Caco-2 (cell line): ENCODE measurements at regions not wholly inside any gene's neighbourhood (a gene's known extent, or its start where the extent isn't known, plus 50 kb on each side); places are given as distances from the start of the nearest gene placed in this dataset.

Source experiments
- BruUV-seq: library from RNA; stranded (reverse); fragments of 400-500 nt; replicated peaks from 2 replicates; lab custom pipeline; 2021; lab: Mats Ljungman, UMichigan
- CTCF ChIA-PET: fragments of 300-600 bp; sonication (Branson Sonifier 250); formaldehyde crosslinking; loops from one replicate; lab custom pipeline; 2022; ENCODE audit warnings: antibody characterized with exemption; lab: Charles Lee
- POLR2A ChIA-PET: fragments of 300-600 bp; sonication (Branson Sonifier 250); formaldehyde crosslinking; loops from one replicate; lab custom pipeline; 2022; ENCODE audit warnings: antibody characterized with exemption; lab: Charles Lee
- DNase-seq, 2 experiments: peaks; one replicate each; pipeline versions ENCODE4 v3.0.0 to v3.0.0-alpha.2; 2020 to 2022
- H3K27me3 ChIP-seq: replicated peaks from 2 replicates; pipeline ENCODE4 v1.6.0; 2011; ENCODE audit warnings: low read length; ENCODE audit not compliant: control insufficient read depth, insufficient read depth
- H3K36me3 ChIP-seq: 2 replicates; pipeline ENCODE4 v1.5.1; 2011; ENCODE audit warnings: low read length; ENCODE audit not compliant: control insufficient read depth, insufficient read depth
- H3K4me1 ChIP-seq: fragments of 250-450 bp; sonication (Bioruptor Pico); 2 replicates; pipeline ENCODE4 v1.5.1; 2020; ENCODE audit warnings: mild to moderate bottlenecking
- H3K4me3 ChIP-seq: 2 replicates; pipeline ENCODE4 v1.5.1; 2011; ENCODE audit warnings: low read depth, mild to moderate bottlenecking, control low read depth, low read length
- H3K9me3 ChIP-seq: fragments of 250-450 bp; sonication (Bioruptor Pico); 2 replicates; pipeline ENCODE4 v1.5.1; 2020; ENCODE audit warnings: mild to moderate bottlenecking, moderate library complexity
- H3K27ac Mint-ChIP-seq: one replicate; pipeline ENCODE4 v1.8.0; 2022; ENCODE audit warnings: mixed read lengths; ENCODE audit not compliant: unreplicated experiment
- H3K27me3 Mint-ChIP-seq: one replicate; pipeline ENCODE4 v1.8.0; 2022; ENCODE audit warnings: mixed read lengths; ENCODE audit not compliant: insufficient read depth, unreplicated experiment
- H3K36me3 Mint-ChIP-seq: one replicate; pipeline ENCODE4 v1.8.0; 2022; ENCODE audit warnings: mild to moderate bottlenecking, mixed read lengths; ENCODE audit not compliant: insufficient read depth, unreplicated experiment
- H3K4me1 Mint-ChIP-seq: one replicate; pipeline ENCODE4 v1.8.0; 2022; ENCODE audit warnings: low read depth, mixed read lengths; ENCODE audit not compliant: unreplicated experiment
- H3K4me3 Mint-ChIP-seq: one replicate; pipeline ENCODE4 v1.8.0; 2022; ENCODE audit warnings: mild to moderate bottlenecking, moderate library complexity, mixed read lengths; ENCODE audit not compliant: unreplicated experiment
- H3K9me3 Mint-ChIP-seq: one replicate; pipeline ENCODE4 v1.8.0; 2022; ENCODE audit warnings: mixed read lengths; ENCODE audit not compliant: unreplicated experiment
- CTCF ChIP-seq, 2 experiments: fragments of 200-600 bp in 1 of 2; IDR thresholded peaks; 1 replicate in 1 of 2; 2 replicates in 1 of 2; pipeline versions ENCODE4 v1.5.1 to v1.8.0; 2011 to 2022; ENCODE audit warnings: antibody characterized with exemption in 1 of 2, control low read depth in 1 of 2, inconsistent platforms in 1 of 2, low read depth in 1 of 2, low read length in 1 of 2, mild to moderate bottlenecking in 1 of 2, moderate library complexity in 1 of 2; ENCODE audit not compliant: insufficient read depth in 1 of 2, severe bottlenecking in 1 of 2, unreplicated experiment in 1 of 2
- intact Hi-C: fragments of 100-400 bp; cut with micrococcal nuclease; formaldehyde crosslinking; loops from one replicate; pipeline ENCODE4 v1.10.0; 2022; ENCODE audit not compliant: unreplicated experiment

- no peak overlapping the region for H3K4me3 ChIP-seq
- no peak overlapping the region for H3K27ac Mint-ChIP-seq
- no peaks in the 10 kb centered on the region for H3K27me3 Mint-ChIP-seq
- no peaks in the 10 kb centered on the region for H3K4me1 Mint-ChIP-seq
- no peak overlapping the region for H3K4me3 Mint-ChIP-seq
- intact Hi-C loops: no loop called here
- H3K4me1 ChIP-seq: no peaks in the 10 kb centered on the region
- TF ChIP-seq CTCF (IDR thresholded peaks at IDR 0.05; ENCODE audit: insufficient read depth in 1 of 2, low read depth in 1 of 2, low read length in 1 of 2, severe bottlenecking in 1 of 2, unreplicated experiment in 1 of 2): no peak
- no peaks in the 10 kb centered on the region for H3K9me3 Mint-ChIP-seq
- no peaks in the 10 kb centered on the region for H3K9me3 ChIP-seq
- no TSS peak for BruUV-seq
- no peaks in the 10 kb centered on the region for H3K27me3 ChIP-seq
- ChIA-PET POLR2A (no interaction called here), CTCF (no interaction called here)
- no peaks in the 10 kb centered on the region for H3K36me3 ChIP-seq
- no peaks in the 10 kb centered on the region for H3K36me3 Mint-ChIP-seq
- no peak for DNase-seq
Observed at GRCh38 chr2:60223859-60224258, 329.6 kb downstream of the BCL11A start.

GRCh38 chr2:60221098-60221497 lies 332.4 kb downstream of the BCL11A start:
- H3K36me3 ChIP-seq: no peaks in the 10 kb centered on the region
- TF ChIP-seq CTCF (IDR thresholded peaks at IDR 0.05; ENCODE audit: insufficient read depth in 1 of 2, low read depth in 1 of 2, low read length in 1 of 2, severe bottlenecking in 1 of 2, unreplicated experiment in 1 of 2): no peak
- intact Hi-C loops: no loop called here
- H3K9me3 ChIP-seq: no peaks in the 10 kb centered on the region
- no peak for DNase-seq
- POLR2A ChIA-PET: no interaction called here
- H3K27me3 Mint-ChIP-seq: no peaks in the 10 kb centered on the region
- no peaks in the 10 kb centered on the region for H3K27me3 ChIP-seq
- no peak overlapping the region for H3K4me3 ChIP-seq
- H3K9me3 Mint-ChIP-seq: no peaks in the 10 kb centered on the region
- H3K4me3 Mint-ChIP-seq: no peak overlapping the region
- CTCF ChIA-PET: no interaction called here
- no TSS peak for BruUV-seq
- no peaks in the 10 kb centered on the region for H3K4me1 ChIP-seq
- H3K27ac Mint-ChIP-seq: no peak overlapping the region
- no peaks in the 10 kb centered on the region for H3K4me1 Mint-ChIP-seq
- no peaks in the 10 kb centered on the region for H3K36me3 Mint-ChIP-seq

GRCh38 chr2:60219536-60219935 lies 333.9 kb downstream of the BCL11A start:
- no peak for DNase-seq
- ChIA-PET POLR2A (no interaction called here), CTCF (no interaction called here)
- H3K9me3 ChIP-seq: no peaks in the 10 kb centered on the region
- Mint-ChIP-seq H3K4me3 (no peak overlapping the region), H3K27me3 (no peaks in the 10 kb centered on the region), H3K36me3 (no peaks in the 10 kb centered on the region), H3K9me3 (no peaks in the 10 kb centered on the region), H3K4me1 (no peaks in the 10 kb centered on the region), H3K27ac (no peak overlapping the region)
- no peaks in the 10 kb centered on the region for H3K4me1 ChIP-seq
- no peaks in the 10 kb centered on the region for H3K27me3 ChIP-seq
- no TSS peak for BruUV-seq
- H3K36me3 ChIP-seq: no peaks in the 10 kb centered on the region
- no peak overlapping the region for H3K4me3 ChIP-seq
- intact Hi-C loops: loop anchor here (10.0 kb wide), 1 partner anchor 335 kb away; the partner anchor contains the start of gene BCL11A
- no peak for TF ChIP-seq CTCF (IDR thresholded peaks at IDR 0.05; ENCODE audit: insufficient read depth in 1 of 2, low read depth in 1 of 2, low read length in 1 of 2, severe bottlenecking in 1 of 2, unreplicated experiment in 1 of 2)
